LoVo (cell line): ENCODE measurements at regions not wholly inside any gene's neighbourhood (a gene's known extent, or its start where the extent isn't known, plus 50 kb on each side); places are given as distances from the start of the nearest gene placed in this dataset.
A peak's percentile ranks its signal among the peaks of the same experiment; 100 is the strongest.
"Not testable (repeated sequence)": the region's sequence is repeated elsewhere in the genome, so short reads cannot be mapped to it uniquely, and the experiment has no call there.

ENCODE experiments used
- DNase-seq: peaks from one replicate; pipeline ENCODE4 v3.0.0-alpha.2; 2016; ENCODE audit warnings: low spot score

DNA sequence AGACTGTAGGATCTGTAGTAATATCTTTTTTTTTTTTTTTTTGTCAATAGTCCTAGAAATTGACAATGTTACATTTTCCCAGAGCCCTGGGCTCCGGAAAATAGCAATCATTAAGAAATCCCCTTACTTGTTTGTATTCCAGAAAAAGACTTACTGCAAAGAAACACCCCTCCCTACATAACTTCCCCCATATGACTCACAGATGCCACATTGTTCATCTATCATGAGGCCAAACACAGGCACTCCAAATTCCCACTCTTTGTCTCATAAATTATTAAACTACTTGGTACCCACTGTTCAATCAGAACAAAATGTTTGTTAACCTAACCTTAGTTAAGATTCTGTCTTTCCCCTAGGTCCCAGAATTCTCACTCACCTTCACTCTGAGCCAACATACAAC, 53.5 kb downstream of the TEX51 start:
- no peak for DNase-seq

GRCh38 chr2:126953483-126953882, 54.8 kb downstream of the TEX51 start:
- DNase-seq, result no peak

- no peak for DNase-seq
Observed at GRCh38 chr2:126954831-126955230, 56.1 kb downstream of the TEX51 start.

GRCh38 chr2:126956773-126957172, 58.1 kb downstream of the TEX51 start:
- not testable (repeated sequence) for DNase-seq

GRCh38 chr2:126963390-126963789, 64.7 kb downstream of the TEX51 start:
- no peak for DNase-seq

- no peak for DNase-seq
Observed at GRCh38 chr2:126966601-126967000, 67.9 kb downstream of the TEX51 start.

GRCh38 chr2:126970583-126970982, 71.9 kb downstream of the TEX51 start:
- no peak for DNase-seq

DNA sequence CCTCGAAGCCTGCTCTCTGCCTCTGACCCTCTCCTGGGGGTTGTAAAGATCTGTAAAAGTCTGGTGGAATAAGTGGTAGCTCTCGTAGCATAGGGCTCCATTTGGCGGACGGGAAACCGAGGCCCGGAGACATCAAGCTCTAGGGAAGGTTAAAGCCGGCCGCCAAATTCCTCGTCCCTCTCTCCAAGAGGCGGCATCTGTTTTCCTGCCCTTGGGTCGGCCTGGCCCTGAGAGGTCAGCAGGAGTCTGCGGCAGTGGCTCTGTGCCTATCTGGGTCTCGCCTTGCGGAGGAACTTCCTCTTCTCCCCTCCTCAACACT, 72.4 kb downstream of the TEX51 start:
- no peak for DNase-seq

GRCh38 chr2:126971481-126972278, 73.0 kb downstream of the TEX51 start:
- DNase-seq, result peak; percentile 74

DNA sequence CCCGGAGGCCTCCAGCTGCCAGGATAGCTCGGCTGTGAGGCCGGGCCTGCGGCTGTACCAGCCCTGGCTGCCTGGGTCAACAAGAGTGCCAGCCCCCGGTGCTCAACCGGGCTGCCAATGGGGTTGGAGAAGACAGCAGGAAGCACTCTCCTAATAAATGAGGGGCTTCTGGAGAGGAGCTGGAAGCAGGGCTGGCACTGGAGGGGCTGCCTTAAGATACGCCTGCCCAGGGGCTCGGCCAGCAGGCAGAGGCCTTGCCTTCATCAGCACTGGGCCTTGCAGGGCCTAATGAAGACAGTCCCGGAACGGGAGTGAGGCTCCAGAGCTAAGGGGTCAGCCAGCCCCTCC, 73.6 kb downstream of the TEX51 start:
- DNase-seq, result no peak

DNA sequence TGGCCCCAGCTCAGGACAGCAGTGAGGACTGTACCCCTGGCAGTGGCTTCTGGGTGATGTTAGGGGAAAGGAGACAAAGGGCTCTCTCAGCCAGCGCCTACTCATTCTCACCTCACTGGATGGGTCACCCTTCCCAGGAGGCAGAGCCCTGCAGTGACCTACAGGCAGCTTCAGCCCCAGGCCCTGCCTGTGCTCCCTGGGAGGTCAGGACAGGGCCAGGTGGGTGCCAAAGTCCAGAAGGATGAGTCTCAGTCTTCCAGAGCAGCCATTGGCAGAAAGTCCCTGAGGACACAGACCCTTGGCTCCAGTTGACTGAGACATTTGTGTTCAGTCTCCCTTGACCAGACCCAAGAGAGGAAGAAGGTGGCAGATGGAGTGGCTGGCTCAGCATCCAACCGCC, 75.1 kb downstream of the TEX51 start:
- no peak for DNase-seq

DNA sequence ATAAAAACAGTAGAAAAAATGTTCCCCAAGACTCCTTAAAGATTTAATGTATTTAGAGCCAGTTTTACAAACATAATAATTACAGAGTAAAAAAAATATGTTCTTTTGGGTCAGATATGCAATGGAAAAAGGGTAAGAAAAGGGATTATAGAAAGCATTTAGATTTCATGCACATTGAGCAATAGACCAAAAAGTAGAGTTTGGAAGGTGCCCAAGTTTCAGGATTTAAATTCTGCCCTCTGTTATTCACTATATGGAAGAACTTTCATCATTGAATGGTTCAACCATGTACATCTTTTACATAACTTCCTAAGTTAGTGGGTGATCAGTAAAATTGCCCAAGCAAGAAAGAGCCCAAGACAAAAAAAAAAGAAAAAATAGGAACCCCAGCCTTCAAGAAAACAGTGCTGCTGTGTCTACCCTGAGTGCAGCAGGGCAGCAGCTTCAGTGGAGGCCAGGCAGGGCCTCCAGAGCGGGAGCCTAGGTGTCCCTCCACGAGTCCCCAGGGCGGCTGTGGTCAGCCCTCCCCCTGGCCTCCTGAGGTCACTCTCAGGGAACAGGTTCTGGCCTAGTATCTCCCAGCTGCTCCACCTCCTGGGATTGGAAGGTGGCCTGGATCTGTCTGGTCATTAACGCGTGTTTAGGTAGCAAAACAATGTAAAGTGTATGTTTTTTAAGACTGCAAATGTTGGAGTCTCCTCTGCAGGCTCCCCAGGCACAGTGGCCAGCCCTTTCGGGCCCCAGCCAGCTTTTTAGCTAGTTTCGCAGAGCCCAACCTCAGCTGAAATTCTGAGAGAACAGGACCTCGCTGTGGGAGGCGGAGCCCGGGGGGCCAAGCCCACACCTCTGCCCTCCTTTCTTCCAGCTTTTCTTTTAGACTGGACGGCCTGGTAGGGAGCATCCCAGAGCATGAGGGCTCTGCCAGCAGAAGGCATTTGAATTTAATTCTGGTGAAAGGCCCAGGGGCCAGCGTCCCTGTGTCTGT, 77.3 kb downstream of the TEX51 start:
- DNase-seq, result no peak

DNA sequence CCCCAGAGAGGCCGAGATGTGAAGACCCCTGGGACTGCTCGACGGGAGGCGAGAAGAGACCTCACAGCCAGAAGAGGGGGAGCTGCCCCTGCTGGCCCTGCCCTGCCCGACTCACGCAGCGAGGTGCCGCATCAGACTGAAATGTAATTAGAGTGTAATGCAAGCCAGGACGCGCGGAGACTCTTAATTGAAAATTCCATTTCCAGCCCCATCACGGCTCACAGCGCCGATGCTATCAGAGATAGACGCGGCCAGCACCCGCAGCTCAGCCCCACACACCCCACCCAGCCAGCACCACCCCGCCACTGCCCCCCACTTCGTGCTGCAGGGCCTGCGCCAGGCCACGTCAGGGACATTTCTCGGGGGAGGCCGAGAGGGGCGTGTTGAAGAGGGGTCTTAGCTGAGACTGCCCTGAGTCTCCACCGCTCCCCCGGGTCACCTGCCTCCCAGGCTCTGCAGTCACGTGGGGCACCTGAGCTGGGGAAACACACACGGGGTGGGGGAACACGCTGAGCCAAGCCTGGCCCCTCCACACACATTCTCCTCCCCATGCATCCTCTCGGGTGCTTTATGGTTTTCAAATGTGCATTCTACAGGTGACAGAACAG, 78.1 kb downstream of the TEX51 start:
- no peak for DNase-seq

- no peak for DNase-seq
Observed at GRCh38 chr2:126978333-126978732, 79.6 kb downstream of the TEX51 start.

GRCh38 chr2:126979039-126980003, 80.6 kb downstream of the TEX51 start:
- no peak for DNase-seq

- no peak for DNase-seq
Observed at GRCh38 chr2:126981476-126981875, 82.8 kb downstream of the TEX51 start.

DNA sequence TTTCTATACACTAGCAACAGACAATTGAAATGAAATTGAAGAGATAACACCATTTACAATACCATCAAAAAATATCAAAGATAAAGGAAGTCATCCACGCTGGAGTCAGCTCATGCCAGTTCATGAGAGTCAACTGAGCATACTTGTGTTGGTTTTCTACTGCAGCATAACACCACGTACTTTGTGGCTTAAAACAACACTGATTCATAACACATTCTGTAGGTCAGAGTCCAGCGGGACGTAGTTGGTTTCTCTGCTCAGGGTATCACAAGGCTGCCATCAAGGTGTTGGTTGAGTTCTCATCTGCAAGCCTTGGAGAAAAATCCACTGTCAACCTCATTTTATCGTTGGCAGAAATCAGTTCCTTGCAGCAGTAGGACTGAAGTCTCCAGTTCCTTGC, 84.2 kb downstream of the TEX51 start:
- DNase-seq, result no peak

DNA sequence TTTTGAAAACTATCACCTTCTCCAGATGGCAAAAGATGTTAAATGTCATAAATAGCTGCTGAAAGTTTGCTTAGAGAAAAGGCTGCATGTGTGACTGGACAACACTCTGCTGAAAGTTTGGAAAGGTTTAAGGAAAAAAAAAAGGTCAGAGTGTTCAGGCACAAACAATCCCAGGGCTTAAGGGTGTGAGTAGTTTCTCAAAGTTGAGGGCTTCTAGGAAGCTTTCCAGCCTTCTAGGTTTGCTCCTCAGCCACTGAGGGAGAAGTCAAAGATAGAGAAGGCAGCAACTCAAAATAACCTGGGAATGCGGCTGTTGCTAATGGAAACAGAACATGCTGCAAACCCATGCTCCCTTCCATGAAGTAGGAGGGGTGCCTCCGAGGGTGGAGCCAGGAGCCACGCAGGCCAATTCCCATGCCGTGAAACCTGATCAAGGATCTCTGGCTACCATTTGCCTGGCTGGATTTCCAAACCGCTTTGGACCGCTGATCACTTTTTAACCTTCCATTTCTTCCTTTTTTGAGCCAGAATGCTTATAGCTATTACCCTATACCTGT, 88.0 kb downstream of the TEX51 start:
- no peak for DNase-seq

- no peak for DNase-seq
Observed at GRCh38 chr2:126988482-126988881, 89.8 kb downstream of the TEX51 start.

GRCh38 chr2:126989064-126989463, 90.4 kb downstream of the TEX51 start:
- DNase-seq, result not testable (repeated sequence)

DNA sequence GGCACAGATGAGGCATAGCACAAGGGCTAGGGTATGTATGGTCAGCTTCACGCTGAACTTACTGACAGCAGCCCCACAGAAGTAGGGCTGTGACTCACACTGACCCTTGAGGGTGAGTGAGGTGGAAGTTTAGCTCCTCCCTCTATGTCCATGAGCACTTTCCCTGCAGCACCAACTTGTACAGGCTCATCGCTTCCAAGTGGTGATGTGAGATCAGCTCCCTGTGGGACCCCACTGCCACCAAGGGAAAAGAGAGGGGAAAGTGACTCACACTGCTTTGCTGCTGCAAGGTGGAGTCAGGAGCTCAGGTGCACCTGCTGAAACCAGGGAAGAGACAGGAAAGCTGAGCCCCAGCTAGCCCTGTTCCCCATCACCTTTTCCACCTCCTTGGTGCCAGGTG, 91.5 kb downstream of the TEX51 start:
- DNase-seq, result no peak
